ENCODE measurements at regions not wholly inside any gene's neighbourhood (a gene's known extent, or its start where the extent isn't known, plus 50 kb on each side); places are given as distances from the start of the nearest gene placed in this dataset.
"Not testable (repeated sequence)": the region's sequence is repeated elsewhere in the genome, so short reads cannot be mapped to it uniquely, and the experiment has no call there.

- Histone ChIP-seq H3K36me3 (ENCODE audit: control insufficient read depth in 1 of 2, insufficient read depth in 2 of 2, low read length in 2 of 2) (no peaks in the 10 kb centered on the region), H3K27me3 (ENCODE audit: low read depth, low read length) (no peaks in the 10 kb centered on the region), H3K4me3 (ENCODE audit: low read depth in 1 of 2, low read length in 2 of 2) (no peak overlapping the region), H3K27ac (ENCODE audit: low read length) (no peak overlapping the region), H3K9me3 (ENCODE audit: control insufficient read depth in 1 of 2, low read length in 2 of 2) (no peaks in the 10 kb centered on the region), H3K4me1 (ENCODE audit: control insufficient read depth in 1 of 2, insufficient read depth in 2 of 2, low read length in 2 of 2) (no peaks in the 10 kb centered on the region)
These were observed 553.9 kb downstream of the RFC3 start for GRCh38 chr13:34371645-34372395.

- Histone ChIP-seq H3K36me3 (ENCODE audit: control insufficient read depth in 1 of 2, insufficient read depth in 2 of 2, low read length in 2 of 2) (no peaks in the 10 kb centered on the region), H3K27me3 (ENCODE audit: low read depth, low read length) (no peaks in the 10 kb centered on the region), H3K27ac (ENCODE audit: low read length) (no peak overlapping the region)
These were observed 554.6 kb downstream of the RFC3 start for GRCh38 chr13:34372581-34372980.

GRCh38 chr13:34376483-34376882, 558.5 kb downstream of the RFC3 start:
- Histone ChIP-seq H3K27me3 (ENCODE audit: low read depth, low read length) (no peaks in the 10 kb centered on the region), H3K4me1 (ENCODE audit: control insufficient read depth in 1 of 2, insufficient read depth in 2 of 2, low read length in 2 of 2) (no peaks in the 10 kb centered on the region), H3K36me3 (ENCODE audit: control insufficient read depth in 1 of 2, insufficient read depth in 2 of 2, low read length in 2 of 2) (no peaks in the 10 kb centered on the region), H3K9me3 (ENCODE audit: control insufficient read depth in 1 of 2, low read length in 2 of 2) (no peaks in the 10 kb centered on the region), H3K4me3 (ENCODE audit: low read depth in 1 of 2, low read length in 2 of 2) (no peak overlapping the region), H3K27ac (ENCODE audit: low read length) (no peak overlapping the region)

More at GRCh38 chr13:34372581-34372980, 554.6 kb downstream of the RFC3 start:
- Histone ChIP-seq H3K4me1 (ENCODE audit: control insufficient read depth in 1 of 2, insufficient read depth in 2 of 2, low read length in 2 of 2) (no peaks in the 10 kb centered on the region), H3K9me3 (ENCODE audit: control insufficient read depth in 1 of 2, low read length in 2 of 2) (no peaks in the 10 kb centered on the region), H3K4me3 (ENCODE audit: low read depth in 1 of 2, low read length in 2 of 2) (no peak overlapping the region)

- Histone ChIP-seq H3K36me3 (ENCODE audit: control insufficient read depth in 1 of 2, insufficient read depth in 2 of 2, low read length in 2 of 2) (no peaks in the 10 kb centered on the region), H3K4me3 (ENCODE audit: low read depth in 1 of 2, low read length in 2 of 2) (no peak overlapping the region), H3K9me3 (ENCODE audit: control insufficient read depth in 1 of 2, low read length in 2 of 2) (no peaks in the 10 kb centered on the region), H3K27me3 (ENCODE audit: low read depth, low read length) (no peaks in the 10 kb centered on the region), H3K4me1 (ENCODE audit: control insufficient read depth in 1 of 2, insufficient read depth in 2 of 2, low read length in 2 of 2) (no peaks in the 10 kb centered on the region), H3K27ac (ENCODE audit: low read length) (no peak overlapping the region)
These were observed 560.8 kb upstream of the NBEA start for GRCh38 chr13:34381228-34381627.

GRCh38 chr13:34383728-34384127, 558.3 kb upstream of the NBEA start:
- H3K27me3 ChIP-seq (ENCODE audit: low read depth, low read length): no peaks in the 10 kb centered on the region
- H3K36me3 ChIP-seq (ENCODE audit: control insufficient read depth in 1 of 2, insufficient read depth in 2 of 2, low read length in 2 of 2): no peaks in the 10 kb centered on the region
- no peak overlapping the region for H3K27ac ChIP-seq (ENCODE audit: low read length)
- no peaks in the 10 kb centered on the region for H3K4me1 ChIP-seq (ENCODE audit: control insufficient read depth in 1 of 2, insufficient read depth in 2 of 2, low read length in 2 of 2)
- H3K4me3 ChIP-seq (ENCODE audit: low read depth in 1 of 2, low read length in 2 of 2): no peak overlapping the region
- H3K9me3 ChIP-seq (ENCODE audit: control insufficient read depth in 1 of 2, low read length in 2 of 2): no peaks in the 10 kb centered on the region

- not testable (repeated sequence) for H3K27me3 ChIP-seq (ENCODE audit: low read depth, low read length); H3K36me3 ChIP-seq (ENCODE audit: control insufficient read depth in 1 of 2, insufficient read depth in 2 of 2, low read length in 2 of 2); H3K9me3 ChIP-seq (ENCODE audit: control insufficient read depth in 1 of 2, low read length in 2 of 2); H3K4me3 ChIP-seq (ENCODE audit: low read depth in 1 of 2, low read length in 2 of 2); H3K4me1 ChIP-seq (ENCODE audit: control insufficient read depth in 1 of 2, insufficient read depth in 2 of 2, low read length in 2 of 2); H3K27ac ChIP-seq (ENCODE audit: low read length)
These were observed 555.8 kb upstream of the NBEA start for GRCh38 chr13:34386229-34386628.

- Histone ChIP-seq H3K9me3 (ENCODE audit: control insufficient read depth in 1 of 2, low read length in 2 of 2) (peaks cover 2 to 8% of the 10 kb centered on the region in 2 donors), H3K4me3 (ENCODE audit: low read depth in 1 of 2, low read length in 2 of 2) (no peak overlapping the region), H3K4me1 (ENCODE audit: control insufficient read depth in 1 of 2, insufficient read depth in 2 of 2, low read length in 2 of 2) (no peaks in the 10 kb centered on the region), H3K36me3 (ENCODE audit: control insufficient read depth in 1 of 2, insufficient read depth in 2 of 2, low read length in 2 of 2) (no peaks in the 10 kb centered on the region), H3K27ac (ENCODE audit: low read length) (no peak overlapping the region), H3K27me3 (ENCODE audit: low read depth, low read length) (no peaks in the 10 kb centered on the region)
These were observed 551.0 kb upstream of the NBEA start for GRCh38 chr13:34391076-34391475.

GRCh38 chr13:34401696-34402095, 540.4 kb upstream of the NBEA start:
- Histone ChIP-seq H3K4me1 (ENCODE audit: control insufficient read depth in 1 of 2, insufficient read depth in 2 of 2, low read length in 2 of 2) (no peaks in the 10 kb centered on the region), H3K9me3 (ENCODE audit: control insufficient read depth in 1 of 2, low read length in 2 of 2) (no peaks in the 10 kb centered on the region), H3K27me3 (ENCODE audit: low read depth, low read length) (no peaks in the 10 kb centered on the region), H3K36me3 (ENCODE audit: control insufficient read depth in 1 of 2, insufficient read depth in 2 of 2, low read length in 2 of 2) (no peaks in the 10 kb centered on the region), H3K4me3 (ENCODE audit: low read depth in 1 of 2, low read length in 2 of 2) (no peak overlapping the region), H3K27ac (ENCODE audit: low read length) (no peak overlapping the region)

- no peak overlapping the region for H3K27ac ChIP-seq (ENCODE audit: low read length)
- H3K27me3 ChIP-seq (ENCODE audit: low read depth, low read length): no peaks in the 10 kb centered on the region
- no peaks in the 10 kb centered on the region for H3K36me3 ChIP-seq (ENCODE audit: control insufficient read depth in 1 of 2, insufficient read depth in 2 of 2, low read length in 2 of 2)
- peaks cover 0 to under 1% of the 10 kb centered on the region in 2 donors for H3K4me1 ChIP-seq (ENCODE audit: control insufficient read depth in 1 of 2, insufficient read depth in 2 of 2, low read length in 2 of 2)
- H3K4me3 ChIP-seq (ENCODE audit: low read depth in 1 of 2, low read length in 2 of 2): no peak overlapping the region
- H3K9me3 ChIP-seq (ENCODE audit: control insufficient read depth in 1 of 2, low read length in 2 of 2): no peaks in the 10 kb centered on the region
These were observed 536.5 kb upstream of the NBEA start for GRCh38 chr13:34405410-34406181.

GRCh38 chr13:34408640-34409039, 533.4 kb upstream of the NBEA start:
- Histone ChIP-seq H3K36me3 (ENCODE audit: control insufficient read depth in 1 of 2, insufficient read depth in 2 of 2, low read length in 2 of 2) (no peaks in the 10 kb centered on the region), H3K27me3 (ENCODE audit: low read depth, low read length) (no peaks in the 10 kb centered on the region), H3K4me3 (ENCODE audit: low read depth in 1 of 2, low read length in 2 of 2) (no peak overlapping the region), H3K4me1 (ENCODE audit: control insufficient read depth in 1 of 2, insufficient read depth in 2 of 2, low read length in 2 of 2) (peaks cover 0 to 8% of the 10 kb centered on the region in 2 donors), H3K27ac (ENCODE audit: low read length) (no peak overlapping the region), H3K9me3 (ENCODE audit: control insufficient read depth in 1 of 2, low read length in 2 of 2) (no peaks in the 10 kb centered on the region)

- Histone ChIP-seq H3K36me3 (ENCODE audit: control insufficient read depth in 1 of 2, insufficient read depth in 2 of 2, low read length in 2 of 2) (no peaks in the 10 kb centered on the region), H3K4me3 (ENCODE audit: low read depth in 1 of 2, low read length in 2 of 2) (no peak overlapping the region), H3K9me3 (ENCODE audit: control insufficient read depth in 1 of 2, low read length in 2 of 2) (no peaks in the 10 kb centered on the region), H3K4me1 (ENCODE audit: control insufficient read depth in 1 of 2, insufficient read depth in 2 of 2, low read length in 2 of 2) (peaks cover 0 to 8% of the 10 kb centered on the region in 2 donors), H3K27me3 (ENCODE audit: low read depth, low read length) (no peaks in the 10 kb centered on the region), H3K27ac (ENCODE audit: low read length) (no peak overlapping the region)
These were observed 532.4 kb upstream of the NBEA start for GRCh38 chr13:34409496-34410182.
